Esophagus muscularis mucosa (tissue), 4 donors: ENCODE measurements at regions not wholly inside any gene's neighbourhood (a gene's known extent, or its start where the extent isn't known, plus 50 kb on each side); places are given as distances from the start of the nearest gene placed in this dataset.

Experiments
- DNase-seq: peaks from one replicate; pipeline ENCODE4 v3.0.0-alpha.2; 2017; ENCODE audit errors: extremely low spot score
- H3K27ac ChIP-seq, 4 donors: fragments of 200-600 bp; sonication (generic); replicated peaks in 1 of 4; 1 replicate in 3 of 4; 2 replicates in 1 of 4; pipeline ENCODE4 v1.5.1; 2016 to 2019; ENCODE audit warnings: mild to moderate bottlenecking in 1 of 4
- H3K27me3 ChIP-seq, 4 donors: fragments of 200-600 bp; sonication (generic); one replicate each; pipeline versions ENCODE4 v1.5.1 to v1.6.0; 2016 to 2019
- H3K36me3 ChIP-seq, 4 donors: fragments of 200-600 bp; sonication (generic); one replicate each; pipeline ENCODE4 v1.5.1; 2016 to 2019
- H3K4me1 ChIP-seq, 4 donors: fragments of 200-600 bp; sonication (generic); one replicate each; pipeline ENCODE4 v1.5.1; 2016 to 2019
- H3K4me3 ChIP-seq, 4 donors: fragments of 200-600 bp; sonication (generic); 1 replicate in 2 of 4; 2 replicates in 2 of 4; pipeline ENCODE4 v1.5.1; 2016 to 2019; ENCODE audit warnings: mild to moderate bottlenecking in 4 of 4, moderate library complexity in 1 of 4
- H3K9me3 ChIP-seq, 4 donors: fragments of 200-600 bp; sonication (generic); 1 replicate in 3 of 4; 2 replicates in 1 of 4; pipeline ENCODE4 v1.5.1; 2016 to 2019
- CTCF ChIP-seq, 3 experiments: fragments of 200-600 bp in 2 of 3; fragments of 450-650 bp in 1 of 3; sonication (generic) in 2 of 3; IDR thresholded peaks; one replicate each; pipeline ENCODE4 v1.5.1; 2017 to 2019; ENCODE audit warnings: antibody characterized with exemption in 3 of 3, mild to moderate bottlenecking in 2 of 3, moderate library complexity in 1 of 3
- EP300 ChIP-seq: sonication (generic); formaldehyde crosslinking; IDR thresholded peaks from one replicate; pipeline ENCODE4 v1.6.1; 2017; ENCODE audit warnings: antibody characterized with exemption
- POLR2A ChIP-seq: fragments of 450-650 bp; IDR thresholded peaks from one replicate; pipeline ENCODE4 v1.6.1; 2017; ENCODE audit warnings: antibody characterized with exemption, moderate library complexity, mild to moderate bottlenecking, low read depth
- POLR2AphosphoS5 ChIP-seq, 2 donors: sonication (generic); formaldehyde crosslinking; IDR thresholded peaks; one replicate each; pipeline ENCODE4 v1.6.1; 2017; ENCODE audit warnings: antibody characterized with exemption in 2 of 2
- WGBS: methylation state at CpG from one replicate; pipeline ENCODE4 v1.1.5; 2018; 5-methylcytosine and 5-hydroxymethylcytosine counted together
- intact Hi-C: fragments of 100-400 bp; cut with DNase I; formaldehyde crosslinking; loops from one replicate; pipeline ENCODE4 v1.15.1; 2023

- Histone ChIP-seq H3K4me3 (no peak overlapping the region), H3K36me3 (no peaks in the 10 kb centered on the region), H3K4me1 (peaks cover 0 to 10% (median 6%) of the 10 kb centered on the region in 4 donors), H3K27ac (no peak overlapping the region), H3K9me3 (no peaks in the 10 kb centered on the region), H3K27me3 (no peaks in the 10 kb centered on the region)
- 77% methylated on average over 7 of the region's 7 CpGs for WGBS
- intact Hi-C loops: no loop called here
- peak; percentile 72 for DNase-seq
- TF ChIP-seq POLR2AphosphoS5 (IDR thresholded peaks at IDR 0.05) (no peak), POLR2A (no peak), CTCF (IDR thresholded peaks at IDR 0.05) (no peak), EP300 (no peak)
Observed at GRCh38 chr2:121021685-121022084, 263.3 kb downstream of the TFCP2L1 start.

GRCh38 chr2:121028577-121028976 lies 256.4 kb downstream of the TFCP2L1 start:
- 71% methylated on average over 1 of the region's 1 CpG for WGBS

GRCh38 chr2:121030523-121030922 lies 254.5 kb downstream of the TFCP2L1 start:
- DNase-seq: no peak
- intact Hi-C loops: no loop called here
- TF ChIP-seq EP300: no peak
- no peak for TF ChIP-seq POLR2A
- TF ChIP-seq POLR2AphosphoS5 (IDR thresholded peaks at IDR 0.05): no peak
- no peak for TF ChIP-seq CTCF (IDR thresholded peaks at IDR 0.05)

More at GRCh38 chr2:121028577-121028976, 256.4 kb downstream of the TFCP2L1 start:
- no peaks in the 10 kb centered on the region for H3K4me1 ChIP-seq
- TF ChIP-seq POLR2AphosphoS5 (IDR thresholded peaks at IDR 0.05): no peak
- no peak for TF ChIP-seq CTCF (IDR thresholded peaks at IDR 0.05)
- TF ChIP-seq POLR2A: no peak
- TF ChIP-seq EP300: no peak
- H3K4me3 ChIP-seq: no peak overlapping the region
- H3K27me3 ChIP-seq: no peaks in the 10 kb centered on the region
- DNase-seq: peak; percentile 57
- intact Hi-C loops: no loop called here
- no peak overlapping the region for H3K27ac ChIP-seq
- no peaks in the 10 kb centered on the region for H3K9me3 ChIP-seq
- H3K36me3 ChIP-seq: no peaks in the 10 kb centered on the region

GRCh38 chr2:121031568-121032340 lies 253.2 kb downstream of the TFCP2L1 start:
- WGBS: 92% methylated on average over 10 of the region's 12 CpGs
- no peaks in the 10 kb centered on the region for H3K4me1 ChIP-seq
- H3K4me3 ChIP-seq: no peak overlapping the region
- H3K36me3 ChIP-seq: no peaks in the 10 kb centered on the region
- intact Hi-C loops: no loop called here
- TF ChIP-seq EP300: no peak
- no peak for TF ChIP-seq CTCF (IDR thresholded peaks at IDR 0.05)
- TF ChIP-seq POLR2AphosphoS5 (IDR thresholded peaks at IDR 0.05): no peak
- TF ChIP-seq POLR2A: no peak
- no peak overlapping the region for H3K27ac ChIP-seq
- peaks cover 0 to 5% (median 0%) of the 10 kb centered on the region in 4 donors for H3K27me3 ChIP-seq
- peak; percentile 82 for DNase-seq
- no peaks in the 10 kb centered on the region for H3K9me3 ChIP-seq

More at GRCh38 chr2:121030523-121030922, 254.5 kb downstream of the TFCP2L1 start:
- Histone ChIP-seq H3K27me3 (peaks cover 0 to 5% (median 0%) of the 10 kb centered on the region in 4 donors), H3K4me1 (no peaks in the 10 kb centered on the region), H3K36me3 (no peaks in the 10 kb centered on the region), H3K9me3 (no peaks in the 10 kb centered on the region), H3K4me3 (no peak overlapping the region), H3K27ac (no peak overlapping the region)
- WGBS: 69% methylated on average over 3 of the region's 3 CpGs
